ENCODE measurements at regions not wholly inside any gene's neighbourhood (a gene's known extent, or its start where the extent isn't known, plus 50 kb on each side); places are given as distances from the start of the nearest gene placed in this dataset.

- WGBS, 4 donors: 81 to 94% (median 85%) methylated on average over 3 of the region's 3 CpGs
- no peak for ATAC-seq
- H3K27me3 ChIP-seq: no peaks in the 10 kb centered on the region
- no peaks in the 10 kb centered on the region for H3K9me3 ChIP-seq
- no peak for TF ChIP-seq POLR2A (IDR thresholded peaks at IDR 0.05)
- TF ChIP-seq, protein P1, sequence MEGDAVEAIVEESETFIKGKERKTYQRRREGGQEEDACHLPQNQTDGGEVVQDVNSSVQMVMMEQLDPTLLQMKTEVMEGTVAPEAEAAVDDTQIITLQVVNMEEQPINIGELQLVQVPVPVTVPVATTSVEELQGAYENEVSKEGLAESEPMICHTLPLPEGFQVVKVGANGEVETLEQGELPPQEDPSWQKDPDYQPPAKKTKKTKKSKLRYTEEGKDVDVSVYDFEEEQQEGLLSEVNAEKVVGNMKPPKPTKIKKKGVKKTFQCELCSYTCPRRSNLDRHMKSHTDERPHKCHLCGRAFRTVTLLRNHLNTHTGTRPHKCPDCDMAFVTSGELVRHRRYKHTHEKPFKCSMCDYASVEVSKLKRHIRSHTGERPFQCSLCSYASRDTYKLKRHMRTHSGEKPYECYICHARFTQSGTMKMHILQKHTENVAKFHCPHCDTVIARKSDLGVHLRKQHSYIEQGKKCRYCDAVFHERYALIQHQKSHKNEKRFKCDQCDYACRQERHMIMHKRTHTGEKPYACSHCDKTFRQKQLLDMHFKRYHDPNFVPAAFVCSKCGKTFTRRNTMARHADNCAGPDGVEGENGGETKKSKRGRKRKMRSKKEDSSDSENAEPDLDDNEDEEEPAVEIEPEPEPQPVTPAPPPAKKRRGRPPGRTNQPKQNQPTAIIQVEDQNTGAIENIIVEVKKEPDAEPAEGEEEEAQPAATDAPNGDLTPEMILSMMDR (IDR thresholded peaks at IDR 0.05): no peak
- H3K27ac ChIP-seq: no peak overlapping the region
- no peak overlapping the region for H3K4me3 ChIP-seq
- H3K36me3 ChIP-seq: no peaks in the 10 kb centered on the region
- intact Hi-C loops (cut with DNase I): no loop called here
- H3K4me1 ChIP-seq: no peaks in the 10 kb centered on the region
- no peak for DNase-seq
Observed at GRCh38 chr12:85693093-85693665, 143.0 kb downstream of the RASSF9 start.

DNA sequence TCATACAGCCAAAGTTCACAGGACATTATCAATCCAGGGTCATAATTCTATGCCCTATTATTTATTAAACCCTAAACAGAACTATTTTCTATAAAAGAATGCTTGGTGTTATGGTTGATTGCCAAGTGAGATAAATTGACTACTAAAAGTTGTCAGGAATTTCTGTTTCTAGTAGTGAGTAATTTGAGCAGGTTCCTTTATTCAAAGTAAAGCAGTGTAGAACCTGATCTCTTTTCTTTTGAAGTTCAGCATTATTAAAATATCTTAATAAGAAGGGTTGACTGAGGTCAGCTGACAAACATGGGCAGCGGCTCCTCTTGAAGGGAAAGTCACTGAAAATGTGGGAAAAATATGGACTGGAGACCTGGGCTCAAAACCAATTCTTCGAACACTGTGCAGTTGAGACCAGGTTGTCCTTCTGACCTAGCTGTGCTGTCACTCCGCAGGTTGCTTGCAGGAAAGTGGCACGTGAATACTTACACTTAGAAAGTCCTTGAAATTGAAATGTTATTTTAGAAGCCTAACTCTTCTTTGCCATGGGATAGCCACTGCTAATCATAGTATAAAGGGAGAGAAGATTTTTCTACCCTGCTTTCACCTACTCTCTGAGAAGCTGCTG lies 141.0 kb downstream of the RASSF9 start:
- 64 to 73% (median 67%) methylated on average over 4 of the region's 4 CpGs for WGBS, 4 donors

DNA sequence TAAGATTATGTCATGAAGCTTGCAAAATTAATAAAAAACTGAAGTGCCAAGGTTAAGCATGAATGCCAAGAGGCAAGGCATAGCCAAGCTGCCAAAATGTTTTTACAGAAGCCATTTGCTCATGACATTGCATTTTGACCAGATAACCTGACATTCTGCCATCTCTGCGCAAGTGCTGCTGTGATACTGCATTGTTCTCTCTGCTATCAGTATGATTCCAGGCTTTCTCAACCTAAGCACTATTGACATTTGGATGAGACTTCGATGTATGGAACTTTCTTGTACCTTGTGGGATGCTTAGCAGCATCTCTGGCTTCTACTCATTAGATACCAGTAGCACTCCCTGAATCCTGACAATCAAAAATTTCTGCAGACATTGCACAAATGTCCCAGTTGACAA lies 139.2 kb downstream of the RASSF9 start:
- Histone ChIP-seq H3K4me1 (no peaks in the 10 kb centered on the region), H3K9me3 (no peaks in the 10 kb centered on the region), H3K27me3 (no peaks in the 10 kb centered on the region), H3K27ac (no peak overlapping the region), H3K36me3 (no peaks in the 10 kb centered on the region), H3K4me3 (no peak overlapping the region)
- TF ChIP-seq, protein P1 (IDR thresholded peaks at IDR 0.05): no peak
- no peak for TF ChIP-seq POLR2A (IDR thresholded peaks at IDR 0.05)
- DNase-seq: no peak
- ATAC-seq: no peak
- WGBS, 4 donors: 79 to 85% (median 82%) methylated on average over 2 of the region's 2 CpGs
- intact Hi-C loops (cut with DNase I): no loop called here

More for the DNA sequence above, 141.0 kb downstream of the RASSF9 start:
- H3K9me3 ChIP-seq: no peaks in the 10 kb centered on the region
- ATAC-seq (no peak), DNase-seq (no peak)
- intact Hi-C loops (cut with DNase I): no loop called here
- no peak overlapping the region for H3K27ac ChIP-seq
- no peaks in the 10 kb centered on the region for H3K36me3 ChIP-seq
- no peaks in the 10 kb centered on the region for H3K27me3 ChIP-seq
- no peaks in the 10 kb centered on the region for H3K4me1 ChIP-seq
- H3K4me3 ChIP-seq: no peak overlapping the region
- no peak for TF ChIP-seq POLR2A (IDR thresholded peaks at IDR 0.05)
- TF ChIP-seq, protein P1 (IDR thresholded peaks at IDR 0.05): no peak

GRCh38 chr12:85698937-85699336 lies 137.3 kb downstream of the RASSF9 start:
- DNase-seq: no peak
- H3K27me3 ChIP-seq: no peaks in the 10 kb centered on the region
- H3K9me3 ChIP-seq: no peaks in the 10 kb centered on the region
- no peak overlapping the region for H3K4me3 ChIP-seq
- no peak for ATAC-seq
- TF ChIP-seq, protein P1 (IDR thresholded peaks at IDR 0.05): no peak
- no peak for TF ChIP-seq POLR2A (IDR thresholded peaks at IDR 0.05)
- intact Hi-C loops (cut with DNase I): no loop called here
- no peaks in the 10 kb centered on the region for H3K4me1 ChIP-seq
- H3K27ac ChIP-seq: no peak overlapping the region
- WGBS, 4 donors: 37 to 55% (median 42%) methylated on average over 1 of the region's 1 CpG
- no peaks in the 10 kb centered on the region for H3K36me3 ChIP-seq
